Liver (tissue), 3 donors: ENCODE measurements at regions not wholly inside any gene's neighbourhood (a gene's known extent, or its start where the extent isn't known, plus 50 kb on each side); places are given as distances from the start of the nearest gene placed in this dataset.

Source experiments
- FOXA1 ChIP-seq: IDR thresholded peaks from 2 replicates; pipeline ENCODE4 v1.6.1; 2016; ENCODE audit warnings: antibody characterized with exemption
- GABPA ChIP-seq, 2 donors: IDR thresholded peaks in 1 of 2; conservative IDR thresholded peaks in 1 of 2; 2 replicates each; pipeline ENCODE4 v1.6.1; 2016; ENCODE audit warnings: antibody characterized with exemption in 2 of 2, mild to moderate bottlenecking in 1 of 2, moderate library complexity in 1 of 2
- HNF4G ChIP-seq: IDR thresholded peaks from 2 replicates; pipeline ENCODE4 v1.6.1; 2016; ENCODE audit warnings: antibody characterized with exemption
- RAD21 ChIP-seq, 2 donors: IDR thresholded peaks; 2 replicates each; pipeline ENCODE4 v1.6.1; 2016; ENCODE audit warnings: antibody characterized with exemption in 2 of 2, mild to moderate bottlenecking in 2 of 2
- SP1 ChIP-seq: IDR thresholded peaks from 2 replicates; pipeline ENCODE4 v1.6.1; 2018; ENCODE audit warnings: antibody characterized with exemption, mild to moderate bottlenecking
- TAF1 ChIP-seq: conservative IDR thresholded peaks from 2 replicates; pipeline ENCODE4 v1.6.1; 2016; ENCODE audit warnings: antibody characterized with exemption, mild to moderate bottlenecking
- TF ChIP-seq, protein P1 (sequence below): IDR thresholded peaks from 2 replicates; pipeline ENCODE4 v1.6.1; 2016; ENCODE audit warnings: antibody characterized with exemption
- TF ChIP-seq, protein P2 (sequence below): fragments of 150-350 bp; IDR thresholded peaks from 2 replicates; pipeline ENCODE4 v1.5.1; 2017; ENCODE audit warnings: improper control_type of control experiment, low read depth, low read length; ENCODE audit not compliant: missing input control
- TF ChIP-seq, protein P3 (sequence below): IDR thresholded peaks from 2 replicates; pipeline ENCODE4 v1.6.1; 2016; ENCODE audit warnings: antibody characterized with exemption, mild to moderate bottlenecking
- donor health status: healthy.
- donor health status: healthy.

DNA sequence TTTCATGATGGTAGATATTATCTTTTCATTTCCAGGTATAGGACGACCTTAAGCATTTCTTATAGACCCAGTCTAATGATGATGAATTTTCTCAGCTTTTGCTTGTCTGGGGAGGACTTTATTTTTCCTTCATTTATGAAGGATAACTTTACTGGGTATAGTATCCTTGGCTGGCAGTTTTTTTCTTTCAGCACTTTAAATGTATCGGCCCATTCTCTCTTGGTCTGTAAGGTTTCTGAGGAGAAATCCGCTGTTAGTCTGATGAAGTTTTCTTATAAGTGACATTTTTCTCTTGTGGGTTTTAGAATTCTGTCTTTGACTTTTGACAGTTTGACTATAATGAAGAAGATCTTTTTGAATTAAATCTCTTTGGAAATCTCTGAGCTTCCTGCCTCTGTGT, 144.7 kb upstream of the SLC22A23 start:
- no peak for TF ChIP-seq SP1
- no peak for TF ChIP-seq RAD21 (IDR thresholded peaks at IDR 0.05)
- TF ChIP-seq, protein P1, sequence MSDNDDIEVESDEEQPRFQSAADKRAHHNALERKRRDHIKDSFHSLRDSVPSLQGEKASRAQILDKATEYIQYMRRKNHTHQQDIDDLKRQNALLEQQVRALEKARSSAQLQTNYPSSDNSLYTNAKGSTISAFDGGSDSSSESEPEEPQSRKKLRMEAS, result no peak
- TF ChIP-seq, protein P2, sequence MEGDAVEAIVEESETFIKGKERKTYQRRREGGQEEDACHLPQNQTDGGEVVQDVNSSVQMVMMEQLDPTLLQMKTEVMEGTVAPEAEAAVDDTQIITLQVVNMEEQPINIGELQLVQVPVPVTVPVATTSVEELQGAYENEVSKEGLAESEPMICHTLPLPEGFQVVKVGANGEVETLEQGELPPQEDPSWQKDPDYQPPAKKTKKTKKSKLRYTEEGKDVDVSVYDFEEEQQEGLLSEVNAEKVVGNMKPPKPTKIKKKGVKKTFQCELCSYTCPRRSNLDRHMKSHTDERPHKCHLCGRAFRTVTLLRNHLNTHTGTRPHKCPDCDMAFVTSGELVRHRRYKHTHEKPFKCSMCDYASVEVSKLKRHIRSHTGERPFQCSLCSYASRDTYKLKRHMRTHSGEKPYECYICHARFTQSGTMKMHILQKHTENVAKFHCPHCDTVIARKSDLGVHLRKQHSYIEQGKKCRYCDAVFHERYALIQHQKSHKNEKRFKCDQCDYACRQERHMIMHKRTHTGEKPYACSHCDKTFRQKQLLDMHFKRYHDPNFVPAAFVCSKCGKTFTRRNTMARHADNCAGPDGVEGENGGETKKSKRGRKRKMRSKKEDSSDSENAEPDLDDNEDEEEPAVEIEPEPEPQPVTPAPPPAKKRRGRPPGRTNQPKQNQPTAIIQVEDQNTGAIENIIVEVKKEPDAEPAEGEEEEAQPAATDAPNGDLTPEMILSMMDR, result no peak
- TF ChIP-seq GABPA (IDR thresholded peaks at IDR 0.05 in 1 of 2, conservative IDR thresholded peaks at IDR 0.05 in 1 of 2), result no peak
- no peak for TF ChIP-seq FOXA1
- TF ChIP-seq TAF1, result no peak
- TF ChIP-seq HNF4G, result no peak
- TF ChIP-seq, protein P3, sequence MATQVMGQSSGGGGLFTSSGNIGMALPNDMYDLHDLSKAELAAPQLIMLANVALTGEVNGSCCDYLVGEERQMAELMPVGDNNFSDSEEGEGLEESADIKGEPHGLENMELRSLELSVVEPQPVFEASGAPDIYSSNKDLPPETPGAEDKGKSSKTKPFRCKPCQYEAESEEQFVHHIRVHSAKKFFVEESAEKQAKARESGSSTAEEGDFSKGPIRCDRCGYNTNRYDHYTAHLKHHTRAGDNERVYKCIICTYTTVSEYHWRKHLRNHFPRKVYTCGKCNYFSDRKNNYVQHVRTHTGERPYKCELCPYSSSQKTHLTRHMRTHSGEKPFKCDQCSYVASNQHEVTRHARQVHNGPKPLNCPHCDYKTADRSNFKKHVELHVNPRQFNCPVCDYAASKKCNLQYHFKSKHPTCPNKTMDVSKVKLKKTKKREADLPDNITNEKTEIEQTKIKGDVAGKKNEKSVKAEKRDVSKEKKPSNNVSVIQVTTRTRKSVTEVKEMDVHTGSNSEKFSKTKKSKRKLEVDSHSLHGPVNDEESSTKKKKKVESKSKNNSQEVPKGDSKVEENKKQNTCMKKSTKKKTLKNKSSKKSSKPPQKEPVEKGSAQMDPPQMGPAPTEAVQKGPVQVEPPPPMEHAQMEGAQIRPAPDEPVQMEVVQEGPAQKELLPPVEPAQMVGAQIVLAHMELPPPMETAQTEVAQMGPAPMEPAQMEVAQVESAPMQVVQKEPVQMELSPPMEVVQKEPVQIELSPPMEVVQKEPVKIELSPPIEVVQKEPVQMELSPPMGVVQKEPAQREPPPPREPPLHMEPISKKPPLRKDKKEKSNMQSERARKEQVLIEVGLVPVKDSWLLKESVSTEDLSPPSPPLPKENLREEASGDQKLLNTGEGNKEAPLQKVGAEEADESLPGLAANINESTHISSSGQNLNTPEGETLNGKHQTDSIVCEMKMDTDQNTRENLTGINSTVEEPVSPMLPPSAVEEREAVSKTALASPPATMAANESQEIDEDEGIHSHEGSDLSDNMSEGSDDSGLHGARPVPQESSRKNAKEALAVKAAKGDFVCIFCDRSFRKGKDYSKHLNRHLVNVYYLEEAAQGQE, result no peak
